ENCODE measurements at regions not wholly inside any gene's neighbourhood (a gene's known extent, or its start where the extent isn't known, plus 50 kb on each side); places are given as distances from the start of the nearest gene placed in this dataset.

DNA sequence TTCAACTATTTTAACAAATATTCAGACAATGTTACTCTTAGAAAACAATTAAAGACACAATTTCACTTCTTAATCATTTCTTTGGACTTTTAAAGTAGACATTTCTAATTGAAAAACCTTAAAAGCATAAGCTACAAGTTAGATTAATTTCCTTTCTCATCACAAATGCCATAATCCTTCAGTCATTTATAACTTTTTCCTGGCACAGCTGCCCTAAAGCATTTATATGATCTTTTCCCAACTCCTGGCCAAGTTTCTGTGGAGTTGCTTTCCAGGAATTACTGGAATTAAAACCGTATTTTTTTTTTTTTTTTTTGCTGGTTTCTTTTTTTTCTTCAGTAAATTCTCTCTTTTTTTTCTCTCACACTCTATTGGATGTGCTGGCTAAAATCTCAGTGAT, 615.9 kb downstream of the TBC1D4 start:
- no peak for DNase-seq (ENCODE audit: extremely low spot score in 2 of 2)
- Histone ChIP-seq H3K36me3 (no peaks in the 10 kb centered on the region), H3K4me3 (no peak overlapping the region), H3K27ac (no peak overlapping the region), H3K4me1 (no peaks in the 10 kb centered on the region), H3K27me3 (no peaks in the 10 kb centered on the region), H3K9me3 (no peaks in the 10 kb centered on the region)
- intact Hi-C loops (cut with DNase I) = no loop called here
- TF ChIP-seq POLR2A (IDR thresholded peaks at IDR 0.05) (no peak), POLR2AphosphoS5 (IDR thresholded peaks at IDR 0.05; ENCODE audit: insufficient read depth in 1 of 2, low read depth in 1 of 2) (no peak)
- TF ChIP-seq, protein P1, sequence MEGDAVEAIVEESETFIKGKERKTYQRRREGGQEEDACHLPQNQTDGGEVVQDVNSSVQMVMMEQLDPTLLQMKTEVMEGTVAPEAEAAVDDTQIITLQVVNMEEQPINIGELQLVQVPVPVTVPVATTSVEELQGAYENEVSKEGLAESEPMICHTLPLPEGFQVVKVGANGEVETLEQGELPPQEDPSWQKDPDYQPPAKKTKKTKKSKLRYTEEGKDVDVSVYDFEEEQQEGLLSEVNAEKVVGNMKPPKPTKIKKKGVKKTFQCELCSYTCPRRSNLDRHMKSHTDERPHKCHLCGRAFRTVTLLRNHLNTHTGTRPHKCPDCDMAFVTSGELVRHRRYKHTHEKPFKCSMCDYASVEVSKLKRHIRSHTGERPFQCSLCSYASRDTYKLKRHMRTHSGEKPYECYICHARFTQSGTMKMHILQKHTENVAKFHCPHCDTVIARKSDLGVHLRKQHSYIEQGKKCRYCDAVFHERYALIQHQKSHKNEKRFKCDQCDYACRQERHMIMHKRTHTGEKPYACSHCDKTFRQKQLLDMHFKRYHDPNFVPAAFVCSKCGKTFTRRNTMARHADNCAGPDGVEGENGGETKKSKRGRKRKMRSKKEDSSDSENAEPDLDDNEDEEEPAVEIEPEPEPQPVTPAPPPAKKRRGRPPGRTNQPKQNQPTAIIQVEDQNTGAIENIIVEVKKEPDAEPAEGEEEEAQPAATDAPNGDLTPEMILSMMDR (IDR thresholded peaks at IDR 0.05) = no peak

GRCh38 chr13:74865656-74866055, 616.3 kb downstream of the TBC1D4 start:
- TF ChIP-seq POLR2A (IDR thresholded peaks at IDR 0.05) (no peak), POLR2AphosphoS5 (IDR thresholded peaks at IDR 0.05; ENCODE audit: insufficient read depth in 1 of 2, low read depth in 1 of 2) (no peak)
- TF ChIP-seq, protein P1 (IDR thresholded peaks at IDR 0.05) = no peak

DNA sequence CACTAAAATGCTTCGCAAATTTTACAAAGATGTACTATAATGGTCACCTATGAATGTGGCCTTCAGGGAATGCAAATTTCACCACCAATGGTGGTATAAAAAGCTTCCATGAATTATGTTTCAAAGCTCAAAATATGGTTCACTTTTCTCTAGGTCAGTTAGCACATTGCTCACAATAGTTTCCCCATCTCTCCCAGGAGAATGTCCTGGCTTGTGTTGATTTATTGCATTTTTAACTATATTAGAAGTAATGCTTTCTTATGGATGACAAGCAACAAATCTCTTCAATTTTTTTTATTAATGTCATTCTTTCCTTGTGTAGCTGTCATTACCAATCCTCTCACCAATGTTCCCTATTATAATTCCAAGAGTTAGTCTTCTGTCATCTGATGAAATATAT, 621.2 kb downstream of the TBC1D4 start:
- no peaks in the 10 kb centered on the region for H3K27me3 ChIP-seq
- no peak for DNase-seq (ENCODE audit: extremely low spot score in 2 of 2)
- TF ChIP-seq, protein P1 (IDR thresholded peaks at IDR 0.05) = no peak
- TF ChIP-seq POLR2AphosphoS5 (IDR thresholded peaks at IDR 0.05; ENCODE audit: insufficient read depth in 1 of 2, low read depth in 1 of 2) (no peak), POLR2A (IDR thresholded peaks at IDR 0.05) (no peak)
- no peak overlapping the region for H3K4me3 ChIP-seq
- no peaks in the 10 kb centered on the region for H3K36me3 ChIP-seq
- no peaks in the 10 kb centered on the region for H3K9me3 ChIP-seq
- H3K4me1 ChIP-seq = no peaks in the 10 kb centered on the region
- intact Hi-C loops (cut with DNase I) = no loop called here
- no peak overlapping the region for H3K27ac ChIP-seq

More at GRCh38 chr13:74865656-74866055, 616.3 kb downstream of the TBC1D4 start:
- no peak overlapping the region for H3K4me3 ChIP-seq
- intact Hi-C loops (cut with DNase I) = no loop called here
- no peaks in the 10 kb centered on the region for H3K4me1 ChIP-seq
- no peaks in the 10 kb centered on the region for H3K27me3 ChIP-seq
- H3K27ac ChIP-seq = no peak overlapping the region
- no peaks in the 10 kb centered on the region for H3K36me3 ChIP-seq
- no peak for DNase-seq (ENCODE audit: extremely low spot score in 2 of 2)
- no peaks in the 10 kb centered on the region for H3K9me3 ChIP-seq

GRCh38 chr13:74850893-74851292, 631.1 kb downstream of the TBC1D4 start:
- no peak for DNase-seq (ENCODE audit: extremely low spot score in 2 of 2)
- no peaks in the 10 kb centered on the region for H3K4me1 ChIP-seq
- no peak for TF ChIP-seq POLR2A (IDR thresholded peaks at IDR 0.05)
- TF ChIP-seq POLR2AphosphoS5 (IDR thresholded peaks at IDR 0.05; ENCODE audit: insufficient read depth in 1 of 2, low read depth in 1 of 2) = no peak
- TF ChIP-seq, protein P1 (IDR thresholded peaks at IDR 0.05) = no peak
- no peaks in the 10 kb centered on the region for H3K27me3 ChIP-seq
- intact Hi-C loops (cut with DNase I) = no loop called here
- H3K4me3 ChIP-seq = no peak overlapping the region
- H3K27ac ChIP-seq = no peak overlapping the region
- H3K36me3 ChIP-seq = no peaks in the 10 kb centered on the region
- H3K9me3 ChIP-seq = no peaks in the 10 kb centered on the region

DNA sequence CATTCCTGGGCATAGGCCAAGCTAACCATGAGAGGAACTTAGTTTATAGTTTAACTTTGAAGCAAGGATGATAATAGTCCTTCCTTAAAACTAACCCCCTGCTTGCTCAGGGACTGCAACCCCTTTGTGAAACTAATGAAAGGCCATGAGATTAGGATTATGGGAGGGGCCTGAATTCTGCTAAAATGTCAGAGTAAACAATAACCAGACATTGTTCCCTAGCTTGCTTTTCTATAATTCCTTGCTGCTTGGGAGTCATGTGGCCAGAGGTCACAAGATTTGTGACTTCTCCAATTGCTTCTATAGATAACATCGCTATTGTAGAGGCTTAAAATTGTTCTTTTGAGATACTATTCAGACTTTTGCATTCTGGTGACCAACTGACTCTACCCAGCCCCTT, 634.0 kb downstream of the TBC1D4 start:
- Histone ChIP-seq H3K4me1 (no peaks in the 10 kb centered on the region), H3K36me3 (no peaks in the 10 kb centered on the region), H3K27me3 (no peaks in the 10 kb centered on the region), H3K27ac (no peak overlapping the region), H3K9me3 (no peaks in the 10 kb centered on the region), H3K4me3 (no peak overlapping the region)
- intact Hi-C loops (cut with DNase I) = no loop called here
- DNase-seq (ENCODE audit: extremely low spot score in 2 of 2) = no peak
- no peak for TF ChIP-seq POLR2AphosphoS5 (IDR thresholded peaks at IDR 0.05; ENCODE audit: insufficient read depth in 1 of 2, low read depth in 1 of 2)

DNA sequence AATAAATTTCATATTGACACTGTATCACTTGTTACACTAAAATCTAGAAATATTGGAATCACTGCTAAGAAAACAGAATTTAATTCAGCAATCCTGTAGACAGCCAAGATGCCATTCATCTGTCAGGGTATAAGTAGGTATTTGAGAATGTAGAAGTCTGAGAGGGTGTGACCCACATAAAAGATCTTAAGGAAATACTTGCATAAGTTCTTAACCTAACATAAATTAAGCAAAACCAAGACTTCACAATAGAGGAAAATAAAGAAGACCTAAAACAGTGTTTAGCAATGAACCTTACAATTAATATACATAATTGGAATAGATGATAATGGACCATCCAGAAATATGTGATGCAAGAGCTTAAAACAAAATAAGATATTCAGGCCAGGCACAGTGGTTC, 636.2 kb downstream of the TBC1D4 start:
- no peaks in the 10 kb centered on the region for H3K9me3 ChIP-seq
- TF ChIP-seq POLR2AphosphoS5 (IDR thresholded peaks at IDR 0.05; ENCODE audit: insufficient read depth in 1 of 2, low read depth in 1 of 2) = no peak
- TF ChIP-seq, protein P1 (IDR thresholded peaks at IDR 0.05) = no peak
- TF ChIP-seq POLR2A (IDR thresholded peaks at IDR 0.05) = no peak

More for the DNA sequence above, 636.2 kb downstream of the TBC1D4 start:
- Histone ChIP-seq H3K4me1 (no peaks in the 10 kb centered on the region), H3K4me3 (no peak overlapping the region), H3K27me3 (no peaks in the 10 kb centered on the region), H3K27ac (no peak overlapping the region), H3K36me3 (no peaks in the 10 kb centered on the region)
- no peak for DNase-seq (ENCODE audit: extremely low spot score in 2 of 2)
- intact Hi-C loops (cut with DNase I) = no loop called here
